Stimulated activated CD4-positive, alpha-beta T cell treated with anti-CD3 and anti-CD28 coated beads, Interleukin-15, amount 100 ng/mL, for 48 hours (primary cell): ENCODE measurements at regions not wholly inside any gene's neighbourhood (a gene's known extent, or its start where the extent isn't known, plus 50 kb on each side); places are given as distances from the start of the nearest gene placed in this dataset.

Experiments
- DNase-seq, 2 donors: peaks; one replicate each; pipeline ENCODE4 v3.0.0-alpha.2; 2020; ENCODE audit warnings: low read depth in 2 of 2

DNA sequence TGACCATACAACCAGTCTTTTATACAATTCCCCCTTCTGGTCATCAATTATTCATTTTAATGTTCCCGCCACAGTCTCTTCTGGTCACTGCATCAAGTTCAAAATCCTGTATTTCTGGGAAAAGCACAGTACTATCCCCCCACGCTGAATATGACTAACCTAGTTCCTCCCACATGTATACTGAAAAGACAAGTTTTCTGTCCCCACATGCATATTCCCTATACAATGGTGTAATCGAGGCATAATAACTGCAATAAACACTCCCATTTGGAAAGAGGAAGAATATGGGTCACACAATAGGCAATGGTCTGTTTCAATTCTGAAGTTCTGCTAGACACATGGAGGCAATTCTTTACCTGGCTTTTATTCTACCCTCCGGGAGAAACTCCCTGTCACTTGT, 344.9 kb downstream of the EFNA5 start:
- no peak for DNase-seq

DNA sequence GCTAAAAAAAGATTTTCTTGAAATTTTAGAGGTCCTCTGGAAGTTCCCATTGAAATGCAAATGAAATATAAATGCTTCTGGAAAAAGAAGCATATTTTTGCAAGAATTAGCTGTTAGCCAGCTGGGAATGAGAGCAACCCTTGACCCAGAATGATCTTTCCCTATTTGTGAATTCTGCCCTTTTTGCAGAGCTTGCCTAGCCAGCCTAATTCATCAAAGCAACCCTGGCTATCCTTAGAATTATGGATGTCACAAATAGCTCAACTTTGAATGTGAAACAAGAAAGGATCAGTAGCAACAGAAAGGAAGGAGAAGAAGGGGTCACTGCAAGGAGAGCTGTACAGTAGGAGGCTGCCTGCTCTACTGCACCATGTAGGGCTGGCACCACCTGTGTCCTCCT, 345.9 kb downstream of the EFNA5 start:
- no peak for DNase-seq

DNA sequence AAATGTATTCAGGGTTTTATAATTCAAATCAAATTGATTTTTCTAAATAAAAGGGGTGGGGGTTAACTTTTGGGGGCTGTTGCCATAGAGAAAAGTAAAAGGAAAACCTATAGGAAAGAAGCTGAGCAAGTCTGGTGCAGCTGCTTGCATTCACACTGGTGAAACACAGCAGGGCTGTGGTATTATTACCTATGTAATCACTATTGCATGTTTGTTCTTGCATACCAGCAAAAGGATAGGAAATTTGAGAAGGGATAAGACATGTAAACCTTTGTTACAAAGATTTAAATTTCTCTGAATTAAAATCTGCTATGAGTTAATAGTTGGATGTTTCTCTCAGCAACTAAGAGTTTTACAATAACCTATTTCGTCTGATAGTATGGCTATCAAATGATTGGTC, 346.7 kb downstream of the EFNA5 start:
- DNase-seq: no peak

DNA sequence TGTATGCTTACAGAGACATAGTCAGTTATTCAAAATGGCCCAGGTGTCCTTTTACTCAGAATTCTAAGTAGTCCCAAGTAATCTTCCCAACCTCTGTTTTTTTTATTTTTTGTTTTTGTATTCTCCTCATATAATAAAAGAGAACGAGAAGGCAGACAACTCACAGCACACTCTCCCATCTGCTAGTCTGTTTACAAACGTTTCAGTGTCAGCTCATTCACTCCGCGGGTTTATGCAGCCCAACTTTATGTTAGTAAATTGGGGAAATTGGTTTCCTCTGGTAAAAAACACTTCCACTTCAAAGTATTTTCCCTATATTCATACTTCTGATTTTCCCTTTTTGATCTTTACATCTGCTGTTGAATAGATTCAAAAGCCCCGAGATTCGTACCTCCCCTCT, 347.2 kb downstream of the EFNA5 start:
- DNase-seq: no peak

DNA sequence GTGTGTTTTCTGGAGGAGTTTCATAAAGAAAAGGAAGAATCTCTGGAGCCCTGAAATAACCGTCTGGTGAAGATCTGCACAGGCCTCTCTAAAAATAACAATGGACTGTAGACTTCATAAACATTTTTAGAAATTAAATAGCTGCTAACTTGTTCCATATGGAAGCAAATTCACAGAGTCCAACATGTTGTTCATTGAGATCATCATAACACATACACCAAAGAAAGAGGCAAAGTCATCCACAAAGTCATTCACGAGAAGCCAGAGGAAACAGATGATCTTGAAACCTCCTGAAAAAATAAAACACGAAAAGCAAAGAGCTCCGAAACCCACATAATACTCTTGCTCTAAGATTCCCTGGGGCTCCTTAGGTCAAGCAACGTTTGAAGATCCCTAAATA, 347.8 kb downstream of the EFNA5 start:
- no peak for DNase-seq

DNA sequence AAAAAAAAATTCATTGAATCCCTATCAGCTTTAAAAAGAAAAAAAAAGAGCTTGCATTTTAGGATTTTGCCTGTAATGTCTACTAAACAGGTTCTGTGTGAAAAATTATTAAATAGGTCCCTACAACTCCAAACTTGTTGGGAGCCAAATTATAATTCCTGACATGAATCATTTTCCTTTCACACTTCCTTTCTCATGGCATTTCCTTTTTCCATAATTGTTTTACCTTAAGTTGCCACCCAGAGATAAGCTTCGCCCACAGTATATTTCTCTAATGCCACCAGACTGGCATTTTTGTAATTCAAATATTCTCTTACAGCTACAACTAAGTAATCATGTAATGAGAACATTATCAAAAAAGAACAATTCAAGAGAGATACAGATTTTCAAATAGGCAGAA, 348.8 kb downstream of the EFNA5 start:
- DNase-seq: no peak

DNA sequence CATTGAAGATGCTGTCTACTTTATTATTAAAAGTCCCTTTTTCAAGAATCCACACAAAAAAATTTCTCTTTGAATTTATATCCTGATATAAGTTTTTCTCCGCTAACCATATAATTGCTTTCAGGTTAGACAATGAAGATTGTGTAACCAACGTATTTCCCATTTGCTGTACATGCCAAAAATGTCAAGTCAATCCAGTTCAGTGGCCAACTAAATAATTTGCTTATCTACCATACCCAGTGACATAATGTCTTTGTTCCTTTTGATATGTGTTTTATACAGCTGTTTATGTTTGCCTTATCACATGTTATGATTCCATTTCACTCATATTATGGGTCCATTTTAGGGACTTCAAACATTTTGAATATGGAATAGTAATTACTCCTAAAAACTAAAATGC, 349.9 kb downstream of the EFNA5 start:
- no peak for DNase-seq

DNA sequence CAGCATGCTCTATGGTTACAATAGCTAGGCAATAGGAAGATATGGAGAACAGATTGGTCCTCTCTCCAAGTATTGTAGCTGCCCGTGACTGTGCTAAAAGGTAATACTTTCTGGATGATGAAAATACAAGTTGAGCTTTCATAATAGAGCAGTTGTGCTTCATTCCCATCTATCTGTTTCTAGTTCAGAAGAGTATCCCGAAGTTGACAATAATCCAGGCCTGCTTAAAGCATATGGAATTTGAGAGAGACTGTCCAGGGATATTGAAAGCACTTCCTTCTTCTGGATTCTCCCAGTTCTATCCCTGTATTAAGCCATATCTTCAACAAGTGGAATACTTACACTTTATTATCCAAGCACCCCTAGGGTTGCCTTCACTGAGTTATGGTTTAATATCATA, 350.4 kb downstream of the EFNA5 start:
- DNase-seq: no peak

DNA sequence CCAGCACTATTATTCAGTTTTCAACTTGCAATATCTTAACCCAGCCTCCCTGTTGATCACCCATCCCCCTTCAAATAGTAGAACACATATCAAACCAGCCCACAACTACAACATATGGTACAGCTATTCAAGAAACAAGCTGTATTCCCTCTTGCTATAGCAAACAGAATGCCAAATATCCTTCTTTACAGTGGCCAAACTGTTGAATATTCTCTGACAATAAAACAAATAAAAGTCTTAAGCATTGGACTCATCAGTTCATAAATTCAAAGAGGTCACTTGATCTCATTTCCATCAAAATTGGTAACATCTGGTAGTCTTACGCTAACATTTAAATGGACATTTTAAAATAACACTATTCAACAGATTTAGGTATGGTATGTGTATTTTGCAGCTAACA, 350.8 kb downstream of the EFNA5 start:
- DNase-seq: no peak

DNA sequence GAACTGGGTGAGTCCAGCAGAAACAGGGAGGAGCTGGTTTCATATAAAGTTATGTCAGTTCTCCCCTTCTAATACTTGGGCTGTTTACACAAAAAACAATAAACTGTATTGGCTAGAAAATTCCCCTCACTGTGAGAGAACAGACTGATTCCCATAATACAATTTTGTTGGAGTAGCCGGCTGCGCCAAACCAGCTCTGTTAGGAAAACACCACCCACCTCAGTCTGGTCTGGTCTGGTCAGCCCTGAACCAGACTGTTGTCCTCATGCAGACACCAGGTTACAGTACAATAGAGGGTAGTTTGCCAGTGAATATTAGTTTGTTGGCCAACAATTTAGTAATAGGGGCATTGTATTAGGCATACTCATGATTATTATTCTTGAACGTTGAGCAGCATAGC, 356.4 kb downstream of the EFNA5 start:
- no peak for DNase-seq

DNA sequence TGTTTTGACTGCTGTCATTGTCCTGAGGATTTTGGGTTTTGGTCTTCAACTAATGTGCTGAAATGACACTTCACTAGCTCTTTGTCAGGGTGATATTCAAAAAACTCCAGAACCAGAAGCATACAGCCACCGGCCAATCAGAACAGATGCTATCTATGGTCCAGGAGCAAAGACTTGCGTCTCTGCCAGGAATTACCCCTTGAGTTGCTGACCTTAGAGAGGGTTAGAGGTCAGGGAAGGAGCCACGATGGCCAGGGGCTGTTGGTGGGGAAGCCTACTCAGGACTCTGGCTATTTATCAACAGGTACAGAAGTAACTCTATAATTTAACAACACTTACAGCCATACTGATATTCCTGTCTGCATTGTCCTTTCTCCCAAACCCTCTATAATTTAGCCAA, 356.8 kb downstream of the EFNA5 start:
- DNase-seq: no peak

DNA sequence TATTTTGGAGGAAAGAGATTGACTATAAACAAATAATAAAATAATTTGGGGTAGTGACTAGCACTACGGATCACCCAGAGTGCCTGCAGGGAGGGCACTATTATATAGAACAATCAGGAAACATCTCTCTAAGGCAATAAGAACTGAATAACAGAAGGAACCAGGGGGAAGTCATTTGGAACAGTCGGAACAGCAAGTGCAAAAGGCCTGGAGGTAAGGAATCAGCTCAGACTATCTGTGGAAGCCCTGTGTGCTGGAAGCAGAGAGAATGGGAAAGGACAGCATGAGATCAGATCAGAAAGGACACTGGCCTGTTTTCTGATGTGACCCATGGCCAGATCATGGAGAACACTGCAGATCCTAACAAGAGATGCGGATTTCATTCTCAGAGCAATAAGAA, 357.6 kb downstream of the EFNA5 start:
- DNase-seq: no peak

DNA sequence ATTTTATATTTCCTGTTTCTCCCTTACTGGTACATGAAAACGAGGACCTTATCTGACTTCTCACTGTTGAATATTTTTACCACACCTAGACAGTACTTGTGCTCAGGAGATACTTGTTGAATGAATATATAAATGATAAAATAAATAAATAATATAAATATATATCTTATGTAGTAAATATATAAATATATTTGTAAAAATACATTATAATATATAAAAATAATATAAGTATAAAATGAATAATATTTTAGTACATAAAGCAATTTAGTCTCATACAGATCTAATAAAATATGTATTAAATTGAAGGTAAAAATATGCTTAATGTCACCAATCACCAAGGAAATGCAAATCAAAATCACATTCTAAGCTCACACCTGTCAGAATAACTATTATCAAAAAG, 360.6 kb downstream of the EFNA5 start:
- no peak for DNase-seq

DNA sequence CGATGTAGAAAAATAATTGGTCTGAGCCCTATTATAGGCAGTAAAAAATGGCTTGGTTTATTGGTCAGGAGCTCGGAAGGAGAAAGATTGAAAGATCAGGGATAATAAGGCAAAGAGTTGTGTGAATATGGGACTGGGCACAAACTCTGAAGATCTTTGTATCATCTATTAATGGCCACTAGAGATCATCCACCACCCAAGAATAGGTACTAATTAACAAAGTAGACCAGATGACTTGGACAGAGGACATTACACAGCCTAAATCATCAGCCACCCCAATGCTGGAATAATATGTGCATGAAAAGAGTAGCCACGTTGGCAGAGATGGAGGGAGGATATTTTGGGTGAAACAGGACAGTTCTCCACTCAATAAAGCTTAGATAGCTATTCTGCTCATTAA, 364.1 kb downstream of the EFNA5 start:
- DNase-seq: no peak

DNA sequence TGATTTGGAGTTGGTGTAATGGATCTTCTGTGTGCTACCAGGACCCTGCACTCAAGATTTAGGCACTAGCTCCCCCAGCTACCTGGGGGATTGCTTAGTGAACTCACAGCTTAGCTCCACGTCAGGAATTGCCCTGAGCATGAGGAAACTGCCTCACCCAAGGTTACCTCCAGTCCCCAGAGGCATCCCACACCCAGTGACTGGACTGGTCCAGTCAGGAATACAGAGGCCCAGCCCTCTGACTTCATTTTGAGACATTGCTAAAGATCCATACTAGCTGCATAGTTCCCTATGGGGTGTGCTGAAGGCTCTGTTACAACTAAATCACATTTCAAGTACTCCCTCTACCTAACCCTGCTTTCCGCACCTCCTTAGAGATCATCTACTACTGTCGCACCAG, 364.7 kb downstream of the EFNA5 start:
- no peak for DNase-seq

DNA sequence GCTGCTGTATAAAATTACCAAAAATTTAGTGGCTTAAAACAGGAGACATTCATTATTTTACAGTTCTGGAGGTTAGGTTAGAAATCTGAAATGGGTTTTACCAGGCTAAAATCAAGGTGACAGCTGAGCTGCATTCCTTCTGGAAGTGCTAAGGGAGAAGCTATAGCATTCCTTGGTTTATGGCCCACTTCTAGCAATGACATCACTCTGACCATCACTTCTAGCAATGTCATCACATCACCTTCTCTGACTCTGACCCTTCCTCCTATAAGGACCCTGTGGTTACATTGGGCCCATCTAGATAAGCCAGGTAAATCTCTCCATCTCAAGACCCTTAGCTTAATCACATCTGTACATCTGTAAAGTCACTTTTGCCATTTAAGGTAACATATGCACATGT, 366.1 kb downstream of the EFNA5 start:
- DNase-seq: no peak

DNA sequence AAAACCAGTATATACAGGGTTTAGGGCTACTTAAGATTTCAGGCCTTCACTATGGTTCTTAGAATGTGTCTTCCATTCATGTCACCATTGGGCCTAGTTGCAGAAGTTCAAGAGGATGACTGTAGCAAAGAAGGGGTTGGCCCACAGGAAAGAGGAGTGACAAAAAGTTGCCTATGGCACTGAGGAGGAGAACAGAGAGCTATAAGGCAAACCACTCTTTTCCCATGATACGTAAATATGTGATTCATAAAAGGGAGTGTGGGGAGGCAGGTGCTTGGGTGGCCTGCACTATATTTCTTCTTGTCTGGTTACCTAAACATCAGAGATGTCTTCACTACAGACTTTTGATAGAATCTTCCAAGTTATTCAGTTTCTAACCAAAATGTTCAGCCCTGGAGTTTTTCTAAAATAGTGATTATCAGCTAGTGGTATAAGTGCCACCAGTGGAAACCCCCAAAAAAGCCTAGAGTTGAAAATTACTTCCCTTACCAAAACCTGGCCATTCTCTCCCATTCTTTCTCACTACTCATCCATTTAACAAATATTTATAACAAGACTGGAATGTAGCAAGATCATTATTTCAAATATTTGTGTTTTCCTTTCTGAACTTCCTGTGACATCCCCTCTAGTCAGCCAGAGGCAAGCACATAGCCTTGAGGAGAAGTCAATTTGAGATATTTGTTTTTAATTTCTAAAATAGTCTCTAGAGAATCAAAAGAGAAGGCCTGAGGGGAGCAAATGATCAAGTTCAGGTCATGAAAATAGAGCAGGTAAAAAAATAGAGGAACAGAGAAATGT, 367.4 kb downstream of the EFNA5 start:
- no peak for DNase-seq

DNA sequence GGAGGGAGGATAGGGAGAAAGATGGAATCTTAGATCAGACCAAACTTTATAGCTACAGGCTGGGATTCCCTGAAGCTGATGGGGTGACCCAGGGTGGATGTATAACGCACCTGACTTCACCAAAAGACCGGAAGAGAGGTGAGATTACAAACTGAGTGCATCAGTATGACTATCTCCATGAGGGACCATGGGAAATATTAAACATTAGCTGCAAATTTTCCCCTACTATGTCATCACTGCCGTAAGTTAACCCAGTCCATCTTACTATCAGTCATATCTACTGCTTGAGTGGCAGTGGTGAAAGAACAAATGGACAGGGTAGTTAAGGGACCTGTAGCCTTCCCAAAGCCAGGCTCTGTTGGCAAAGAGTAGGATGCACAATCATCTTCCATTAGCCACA, 368.3 kb downstream of the EFNA5 start:
- no peak for DNase-seq

DNA sequence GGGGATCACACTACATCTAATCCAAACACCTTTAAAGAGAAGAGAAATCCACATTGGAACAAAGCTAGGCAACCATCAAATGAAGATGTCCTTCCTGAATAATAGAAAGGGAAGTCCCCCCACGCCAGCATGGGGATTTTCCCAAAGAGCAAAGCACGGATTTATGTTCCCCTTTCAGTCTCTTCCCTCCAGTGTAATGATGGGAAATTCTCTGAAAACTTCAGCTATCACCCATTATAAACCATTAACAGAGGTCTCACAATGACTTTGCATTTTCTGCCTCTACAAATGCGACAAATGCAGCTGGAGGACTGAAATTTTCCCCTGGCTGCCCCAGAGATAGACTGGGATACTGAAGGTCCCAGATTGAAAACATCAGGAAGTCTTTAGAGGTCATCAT, 368.7 kb downstream of the EFNA5 start:
- DNase-seq: no peak

DNA sequence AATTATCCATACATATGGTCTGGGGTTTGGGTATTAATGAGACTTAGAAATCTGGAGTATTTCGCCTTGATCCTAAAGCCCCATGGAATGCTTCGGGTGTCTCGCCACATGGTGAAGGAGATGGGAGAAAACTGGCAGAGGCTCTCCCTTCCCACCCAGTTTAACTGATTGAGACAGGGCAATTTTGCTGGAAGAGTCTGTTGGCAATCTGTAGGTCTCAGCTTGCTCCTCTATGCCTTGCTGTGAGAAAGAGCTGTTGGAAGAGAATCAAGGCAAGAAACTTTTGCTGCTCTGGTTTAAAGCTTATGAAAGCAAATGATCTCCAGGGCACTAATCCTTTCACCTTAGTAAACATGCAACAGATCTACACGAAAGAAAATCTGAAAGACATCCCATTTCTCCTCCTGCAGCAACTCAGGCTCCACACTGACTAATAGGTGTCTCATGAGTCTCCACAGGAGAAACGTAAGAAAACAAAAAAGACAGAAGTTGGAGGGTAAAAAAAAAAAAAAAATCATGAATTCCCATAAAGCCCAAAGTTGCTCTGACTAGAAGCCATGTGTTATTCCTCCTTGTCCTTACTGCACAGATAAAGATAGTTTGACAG, 369.9 kb downstream of the EFNA5 start:
- no peak for DNase-seq

DNA sequence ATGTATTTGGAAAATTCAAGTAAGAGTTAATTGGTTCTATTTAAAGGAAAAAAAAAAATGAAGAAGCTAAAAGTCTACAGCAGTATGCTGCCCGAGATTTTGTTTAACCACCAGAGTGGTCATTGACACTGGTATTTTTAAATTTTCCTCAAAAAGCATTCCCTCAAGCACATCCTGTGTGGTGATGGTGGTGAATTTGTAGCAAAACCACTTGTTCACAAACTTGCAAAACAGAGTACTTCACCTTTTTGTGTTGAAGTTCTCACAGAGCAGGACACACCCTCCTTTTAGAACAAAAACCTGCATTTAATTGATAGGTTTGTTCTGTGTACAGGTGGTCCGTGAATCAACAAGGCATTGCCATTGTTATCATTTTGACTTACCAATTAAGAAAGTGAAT, 374.2 kb downstream of the EFNA5 start:
- no peak for DNase-seq

DNA sequence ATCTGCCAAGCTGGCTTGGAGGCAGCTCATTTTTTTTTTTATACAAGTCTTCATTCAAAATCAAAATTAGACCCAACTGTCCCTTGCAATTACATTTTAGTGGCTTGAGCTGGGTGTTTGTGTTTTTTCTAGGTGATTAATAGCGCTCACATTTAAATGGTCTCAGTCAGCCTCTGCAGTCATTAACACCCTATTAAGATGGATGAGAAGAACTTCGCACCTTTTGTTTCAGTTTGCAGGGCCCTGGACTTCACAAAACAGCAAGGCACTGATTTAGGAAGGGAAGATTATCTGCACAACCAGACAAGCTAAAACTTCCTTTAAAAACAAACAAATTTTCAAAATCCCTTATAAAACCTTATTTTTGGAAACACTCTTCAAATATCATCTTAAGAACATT, 374.8 kb downstream of the EFNA5 start:
- DNase-seq: no peak

DNA sequence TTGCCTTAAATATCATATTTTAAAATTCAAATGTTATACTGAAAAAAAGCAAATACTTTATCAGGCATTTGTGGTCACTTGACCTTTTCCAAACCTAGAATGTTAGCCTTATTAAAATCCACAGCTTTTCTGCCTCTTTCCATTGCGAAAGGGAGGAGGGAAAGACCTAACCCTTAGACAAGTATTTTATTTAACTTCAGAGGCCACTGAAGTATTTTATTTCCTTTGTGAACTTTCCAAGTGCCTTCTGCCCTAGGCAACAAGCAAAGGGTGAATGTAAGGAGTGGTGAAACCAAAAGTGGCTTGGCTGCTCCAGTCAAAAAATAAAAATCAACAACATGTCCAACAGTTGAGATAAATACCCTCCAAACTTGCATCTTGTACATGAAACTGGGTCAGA, 376.1 kb downstream of the EFNA5 start:
- DNase-seq: no peak

DNA sequence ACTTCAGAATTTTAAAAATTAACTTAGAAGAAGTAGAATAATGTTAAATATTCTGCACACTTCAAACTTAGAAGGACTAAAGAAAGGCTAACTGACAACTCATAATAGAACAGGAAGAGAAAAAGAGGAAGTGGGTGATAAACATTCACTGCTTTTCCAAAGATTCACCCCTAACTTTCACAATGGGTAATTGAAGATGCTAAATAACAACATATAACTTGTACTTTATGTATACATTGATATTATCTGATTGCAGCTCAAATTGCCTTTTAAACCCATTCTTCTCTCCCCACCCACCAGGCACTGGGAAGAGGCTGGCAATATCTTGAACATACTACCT, 376.6 kb downstream of the EFNA5 start:
- DNase-seq: no peak
